Breast epithelium (tissue), 4 donors: ENCODE measurements at regions not wholly inside any gene's neighbourhood (a gene's known extent, or its start where the extent isn't known, plus 50 kb on each side); places are given as distances from the start of the nearest gene placed in this dataset.

Experiments
- DNase-seq, 2 donors: peaks; one replicate each; pipeline ENCODE4 v3.0.0-alpha.2; 2019; ENCODE audit warnings: low spot score in 2 of 2
- H3K27ac ChIP-seq, 2 donors: fragments of 200-600 bp; sonication (generic) in 1 of 2; one replicate each; pipeline ENCODE4 v1.5.1; 2016 to 2019; ENCODE audit warnings: mild to moderate bottlenecking in 1 of 2
- H3K27me3 ChIP-seq, 2 donors: fragments of 200-600 bp; sonication (generic) in 1 of 2; one replicate each; pipeline versions ENCODE4 v1.5.1 to v1.6.0; 2017 to 2019; ENCODE audit warnings: control low read depth in 1 of 2, mild to moderate bottlenecking in 1 of 2
- H3K36me3 ChIP-seq: fragments of 200-600 bp; one replicate; pipeline ENCODE4 v1.5.1; 2019
- H3K4me1 ChIP-seq, 2 donors: fragments of 200-600 bp; sonication (generic); one replicate each; pipeline ENCODE4 v1.5.1; 2016 to 2019; ENCODE audit warnings: control low read depth in 1 of 2
- H3K4me3 ChIP-seq, 3 donors: fragments of 200-600 bp; sonication (generic); 1 replicate in 2 of 3; 2 replicates in 1 of 3; pipeline ENCODE4 v1.5.1; 2016 to 2019; ENCODE audit warnings: mild to moderate bottlenecking in 3 of 3, moderate library complexity in 2 of 3
- H3K9me3 ChIP-seq, 2 donors: fragments of 200-600 bp; sonication (generic) in 1 of 2; one replicate each; pipeline ENCODE4 v1.5.1; 2016 to 2019; ENCODE audit warnings: control low read depth in 1 of 2
- POLR2A ChIP-seq: fragments of 450-650 bp; IDR thresholded peaks from one replicate; pipeline ENCODE4 v1.6.1; 2016; ENCODE audit warnings: antibody characterized with exemption, mild to moderate bottlenecking, moderate library complexity
- POLR2AphosphoS5 ChIP-seq, 3 donors: sonication (generic); formaldehyde crosslinking; IDR thresholded peaks; one replicate each; pipeline ENCODE4 v1.6.1; 2017; ENCODE audit warnings: antibody characterized with exemption in 3 of 3
- intact Hi-C: fragments of 100-400 bp; cut with DNase I; formaldehyde crosslinking; loops from one replicate; pipeline ENCODE4 v1.15.1; 2023; ENCODE audit warnings: low total_unique reads
- TF ChIP-seq, protein P1 (sequence below), 3 donors: fragments of 450-650 bp; IDR thresholded peaks; one replicate each; pipeline ENCODE4 v1.5.1; 2016 to 2017; ENCODE audit warnings: antibody characterized with exemption in 3 of 3, mild to moderate bottlenecking in 3 of 3, moderate library complexity in 3 of 3

DNA sequence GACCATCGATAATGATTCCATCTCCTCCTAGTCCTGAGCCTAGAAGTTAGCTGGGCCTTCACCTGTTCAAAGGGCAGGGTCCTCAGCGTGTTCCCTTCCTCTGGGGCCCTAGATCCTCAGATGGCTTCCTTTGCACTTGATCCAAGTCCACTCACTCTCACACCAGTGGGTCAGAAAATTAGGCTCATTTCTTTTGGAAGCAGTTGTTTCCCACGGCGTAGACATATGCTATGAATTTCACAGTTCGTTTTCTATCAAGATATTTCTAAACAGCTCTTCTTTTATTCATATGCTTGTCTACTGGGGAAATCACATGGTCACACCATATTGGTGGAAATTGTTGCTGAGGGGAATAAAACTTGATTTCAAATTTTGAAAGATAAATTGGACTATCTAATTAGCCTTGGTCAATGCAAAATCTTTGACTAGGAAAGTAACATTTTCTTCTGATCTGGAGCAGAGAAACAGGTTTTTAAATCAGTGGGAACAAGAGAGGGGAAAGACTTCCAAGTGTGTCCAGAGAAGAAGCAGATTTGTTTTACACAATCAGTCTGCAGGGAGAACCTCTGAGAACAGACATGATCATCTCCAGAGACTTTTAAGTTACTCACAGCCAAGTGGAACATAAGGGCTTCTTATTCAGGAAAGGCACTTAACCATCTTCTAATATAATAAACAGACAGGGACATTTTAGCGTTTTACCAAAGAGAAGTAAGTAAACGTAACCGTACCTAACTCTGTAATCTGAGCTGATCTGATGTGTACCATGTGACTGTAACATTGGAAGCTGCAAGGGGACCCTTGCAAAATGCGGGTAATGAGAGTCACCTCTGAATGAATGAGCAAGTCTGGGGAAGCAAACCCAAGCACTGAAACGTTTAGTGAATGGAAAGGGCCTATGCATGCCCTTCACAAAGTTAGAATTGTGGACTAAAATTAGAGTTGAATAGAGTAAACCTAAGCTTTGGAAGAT is 455.7 kb upstream of the FAT1 start:
- H3K9me3 ChIP-seq: no peaks in the 10 kb centered on the region
- H3K36me3 ChIP-seq: no peaks in the 10 kb centered on the region
- no peak overlapping the region for H3K4me3 ChIP-seq
- TF ChIP-seq POLR2A (no peak), POLR2AphosphoS5 (IDR thresholded peaks at IDR 0.05) (no peak)
- TF ChIP-seq, protein P1, sequence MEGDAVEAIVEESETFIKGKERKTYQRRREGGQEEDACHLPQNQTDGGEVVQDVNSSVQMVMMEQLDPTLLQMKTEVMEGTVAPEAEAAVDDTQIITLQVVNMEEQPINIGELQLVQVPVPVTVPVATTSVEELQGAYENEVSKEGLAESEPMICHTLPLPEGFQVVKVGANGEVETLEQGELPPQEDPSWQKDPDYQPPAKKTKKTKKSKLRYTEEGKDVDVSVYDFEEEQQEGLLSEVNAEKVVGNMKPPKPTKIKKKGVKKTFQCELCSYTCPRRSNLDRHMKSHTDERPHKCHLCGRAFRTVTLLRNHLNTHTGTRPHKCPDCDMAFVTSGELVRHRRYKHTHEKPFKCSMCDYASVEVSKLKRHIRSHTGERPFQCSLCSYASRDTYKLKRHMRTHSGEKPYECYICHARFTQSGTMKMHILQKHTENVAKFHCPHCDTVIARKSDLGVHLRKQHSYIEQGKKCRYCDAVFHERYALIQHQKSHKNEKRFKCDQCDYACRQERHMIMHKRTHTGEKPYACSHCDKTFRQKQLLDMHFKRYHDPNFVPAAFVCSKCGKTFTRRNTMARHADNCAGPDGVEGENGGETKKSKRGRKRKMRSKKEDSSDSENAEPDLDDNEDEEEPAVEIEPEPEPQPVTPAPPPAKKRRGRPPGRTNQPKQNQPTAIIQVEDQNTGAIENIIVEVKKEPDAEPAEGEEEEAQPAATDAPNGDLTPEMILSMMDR (IDR thresholded peaks at IDR 0.05): no peak
- no peak overlapping the region for H3K27ac ChIP-seq
- H3K4me1 ChIP-seq: no peaks in the 10 kb centered on the region
- intact Hi-C loops: no loop called here
- H3K27me3 ChIP-seq: no peaks in the 10 kb centered on the region
- no peak for DNase-seq

DNA sequence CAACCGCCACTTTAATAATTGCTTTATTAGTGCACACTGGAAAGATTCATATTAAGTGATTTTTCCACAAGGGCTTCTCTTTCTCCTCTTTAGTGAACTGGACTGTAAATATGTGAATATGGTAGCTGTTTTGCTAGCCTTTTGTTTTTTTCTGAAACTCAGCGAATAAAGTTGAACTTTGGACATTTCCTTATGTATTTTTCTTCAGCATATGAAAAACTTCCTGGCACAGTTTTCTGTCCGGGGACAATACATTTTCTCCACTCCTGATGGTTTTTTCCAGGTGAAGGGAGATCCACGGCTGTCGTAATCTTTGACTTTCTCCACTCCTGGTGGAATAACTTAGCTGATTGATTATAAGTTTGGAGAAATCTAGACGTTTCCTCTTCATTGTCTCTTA is 457.4 kb upstream of the FAT1 start:
- DNase-seq: no peak
- no peak overlapping the region for H3K27ac ChIP-seq
- no peaks in the 10 kb centered on the region for H3K36me3 ChIP-seq
- no peak for TF ChIP-seq POLR2AphosphoS5 (IDR thresholded peaks at IDR 0.05)
- no peak for TF ChIP-seq POLR2A
- TF ChIP-seq, protein P1 (IDR thresholded peaks at IDR 0.05): no peak
- H3K27me3 ChIP-seq: no peaks in the 10 kb centered on the region
- no peaks in the 10 kb centered on the region for H3K4me1 ChIP-seq
- intact Hi-C loops: no loop called here
- H3K9me3 ChIP-seq: no peaks in the 10 kb centered on the region
- H3K4me3 ChIP-seq: no peak overlapping the region

DNA sequence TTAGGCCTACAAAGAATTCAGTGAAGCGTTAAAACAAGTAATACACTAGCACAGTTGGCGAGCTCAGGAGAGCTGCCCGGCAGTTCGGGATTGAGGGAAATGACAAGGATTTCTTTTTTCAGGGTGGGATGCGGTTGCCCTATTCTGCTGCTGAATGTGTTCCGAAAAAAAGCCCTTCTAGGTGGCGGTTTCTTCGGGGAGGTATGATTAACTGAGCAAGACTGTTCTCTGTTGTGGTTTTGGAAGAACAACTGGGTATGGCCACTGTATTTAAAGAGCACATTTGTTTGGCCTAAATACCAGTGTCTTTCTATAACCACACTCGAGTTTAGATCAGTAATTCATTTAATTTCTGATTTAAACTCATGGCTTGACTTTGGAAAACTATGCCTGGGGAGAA is 459.7 kb upstream of the FAT1 start:
- no peaks in the 10 kb centered on the region for H3K9me3 ChIP-seq
- no peak overlapping the region for H3K27ac ChIP-seq
- no peak overlapping the region for H3K4me3 ChIP-seq
- TF ChIP-seq, protein P1 (IDR thresholded peaks at IDR 0.05): no peak
- TF ChIP-seq POLR2AphosphoS5 (IDR thresholded peaks at IDR 0.05): no peak
- no peak for TF ChIP-seq POLR2A
- no peaks in the 10 kb centered on the region for H3K27me3 ChIP-seq
- DNase-seq: no peak
- intact Hi-C loops: no loop called here
- no peaks in the 10 kb centered on the region for H3K4me1 ChIP-seq
- H3K36me3 ChIP-seq: no peaks in the 10 kb centered on the region

- H3K27ac ChIP-seq: no peak overlapping the region
- intact Hi-C loops: no loop called here
- H3K36me3 ChIP-seq: no peaks in the 10 kb centered on the region
- no peaks in the 10 kb centered on the region for H3K9me3 ChIP-seq
- H3K27me3 ChIP-seq: no peaks in the 10 kb centered on the region
- no peak overlapping the region for H3K4me3 ChIP-seq
- TF ChIP-seq POLR2A: no peak
- TF ChIP-seq, protein P1 (IDR thresholded peaks at IDR 0.05): no peak
- TF ChIP-seq POLR2AphosphoS5 (IDR thresholded peaks at IDR 0.05): no peak
- no peaks in the 10 kb centered on the region for H3K4me1 ChIP-seq
- DNase-seq: no peak
These were observed 460.2 kb upstream of the FAT1 start for GRCh38 chr4:187183826-187184225.

DNA sequence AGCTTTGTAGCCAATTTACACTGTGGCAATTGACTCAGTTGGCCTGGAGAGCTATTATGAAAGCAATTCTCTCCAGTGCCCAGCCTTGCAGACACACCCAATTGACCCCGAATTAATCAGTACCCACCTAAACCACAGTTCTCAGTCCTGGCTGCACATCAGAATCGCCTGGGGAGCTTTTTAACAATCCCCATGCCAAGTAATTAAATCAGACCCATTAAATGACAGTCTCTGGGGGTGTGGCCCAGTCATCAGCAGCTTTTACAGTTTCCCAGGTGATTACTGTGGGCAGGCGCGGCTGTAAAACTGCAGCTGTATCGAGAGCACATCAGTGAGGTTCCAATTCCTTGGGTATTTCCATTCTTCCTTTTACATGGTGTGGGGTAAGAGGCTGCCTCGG is 460.9 kb upstream of the FAT1 start:
- Histone ChIP-seq H3K4me3 (no peak overlapping the region), H3K36me3 (no peaks in the 10 kb centered on the region), H3K27ac (no peak overlapping the region), H3K9me3 (no peaks in the 10 kb centered on the region), H3K27me3 (no peaks in the 10 kb centered on the region), H3K4me1 (no peaks in the 10 kb centered on the region)
- no peak for DNase-seq
- intact Hi-C loops: no loop called here
- TF ChIP-seq POLR2A: no peak
